ENCODE measurements at regions not wholly inside any gene's neighbourhood (a gene's known extent, or its start where the extent isn't known, plus 50 kb on each side); places are given as distances from the start of the nearest gene placed in this dataset.

GRCh38 chr14:56896922-56897321, 86.6 kb upstream of the OTX2 start:
- no peak for TF ChIP-seq CTCF (IDR thresholded peaks at IDR 0.05; ENCODE audit: insufficient read depth, low read depth, low read length)
- Histone ChIP-seq H3K27me3 (ENCODE audit: control insufficient read depth, insufficient read depth, low read length) (no peaks in the 10 kb centered on the region), H3K36me3 (ENCODE audit: control insufficient read depth, insufficient read depth, low read length) (no peaks in the 10 kb centered on the region), H3K4me3 (ENCODE audit: low read depth, low read length) (no peak overlapping the region)
- DNase-seq (ENCODE audit: low read depth): no peak
- CTCF ChIA-PET: interaction anchor here (0.6 kb wide), 1 partner anchor 145 kb away, joined by 3 read pairs; no protein-coding TSS in a partner anchor
- POLR2A ChIA-PET: interaction anchor here (0.6 kb wide), 1 partner anchor 13 kb away, joined by 7 read pairs; no protein-coding TSS in a partner anchor

DNA sequence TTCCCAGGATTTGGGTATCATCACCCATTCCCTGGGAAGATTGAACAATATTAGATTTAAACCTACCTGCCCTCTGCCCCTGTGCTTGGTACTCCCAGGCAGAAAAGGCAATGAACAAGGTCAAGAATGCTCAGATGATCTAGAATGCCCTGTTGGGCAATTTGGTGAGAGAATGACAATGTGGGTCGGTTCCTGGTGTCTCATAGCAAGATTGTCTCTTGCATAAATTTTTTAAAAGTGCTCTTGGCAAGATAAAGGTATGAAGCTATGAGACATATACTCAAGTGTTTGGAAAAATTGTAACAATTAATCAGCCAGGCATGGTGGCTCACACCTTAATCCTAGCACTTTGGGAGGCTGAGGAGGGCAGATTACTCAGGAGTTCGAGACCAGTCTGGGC, 86.0 kb upstream of the OTX2 start:
- POLR2A ChIA-PET: interaction anchor here (0.6 kb wide), 1 partner anchor 12 kb away, joined by 7 read pairs; no protein-coding TSS in a partner anchor
- H3K4me3 ChIP-seq (ENCODE audit: low read depth, low read length): no peak overlapping the region
- CTCF ChIA-PET: interaction anchor here (0.6 to 0.7 kb wide), 2 partner anchors 25 to 145 kb away, joined by 3 read pairs; no protein-coding TSS in a partner anchor
- TF ChIP-seq CTCF (IDR thresholded peaks at IDR 0.05; ENCODE audit: insufficient read depth, low read depth, low read length): no peak
- no peaks in the 10 kb centered on the region for H3K27me3 ChIP-seq (ENCODE audit: control insufficient read depth, insufficient read depth, low read length)
- no peaks in the 10 kb centered on the region for H3K36me3 ChIP-seq (ENCODE audit: control insufficient read depth, insufficient read depth, low read length)
- DNase-seq (ENCODE audit: low read depth): no peak

- ChIA-PET CTCF (no interaction called here), POLR2A (no interaction called here)
- TF ChIP-seq CTCF (IDR thresholded peaks at IDR 0.05; ENCODE audit: insufficient read depth, low read depth, low read length): no peak
- no peak overlapping the region for H3K4me3 ChIP-seq (ENCODE audit: low read depth, low read length)
- H3K27me3 ChIP-seq (ENCODE audit: control insufficient read depth, insufficient read depth, low read length): no peaks in the 10 kb centered on the region
- H3K36me3 ChIP-seq (ENCODE audit: control insufficient read depth, insufficient read depth, low read length): no peaks in the 10 kb centered on the region
- no peak for DNase-seq (ENCODE audit: low read depth)
Observed at GRCh38 chr14:56895154-56895553, 84.9 kb upstream of the OTX2 start.

DNA sequence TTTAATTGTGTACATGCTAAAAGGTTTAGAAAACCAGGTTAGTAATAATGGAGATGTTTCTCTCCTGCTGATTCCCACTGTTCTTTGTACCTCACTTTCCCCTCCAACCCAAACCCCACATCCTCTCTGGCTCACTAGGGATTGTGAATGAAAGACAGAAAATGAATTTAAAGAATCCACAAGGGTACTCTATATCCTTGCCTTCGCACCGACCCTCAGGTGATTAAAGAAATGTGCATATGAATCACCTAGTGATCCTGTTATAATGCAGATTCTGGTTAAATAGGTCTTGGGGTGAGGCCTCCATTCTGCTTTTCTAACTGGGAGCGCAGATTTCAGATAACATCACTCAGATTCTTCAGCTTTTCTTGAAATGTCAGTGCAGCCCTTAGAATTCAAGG, 84.3 kb upstream of the OTX2 start:
- CTCF ChIA-PET: no interaction called here

GRCh38 chr14:56892959-56893358, 82.7 kb upstream of the OTX2 start:
- no peak for DNase-seq (ENCODE audit: low read depth)
- H3K4me3 ChIP-seq (ENCODE audit: low read depth, low read length): no peak overlapping the region
- CTCF ChIA-PET: no interaction called here
- H3K27me3 ChIP-seq (ENCODE audit: control insufficient read depth, insufficient read depth, low read length): no peaks in the 10 kb centered on the region
- POLR2A ChIA-PET: no interaction called here
- TF ChIP-seq CTCF (IDR thresholded peaks at IDR 0.05; ENCODE audit: insufficient read depth, low read depth, low read length): no peak
- no peaks in the 10 kb centered on the region for H3K36me3 ChIP-seq (ENCODE audit: control insufficient read depth, insufficient read depth, low read length)

More for the DNA sequence above, 84.3 kb upstream of the OTX2 start:
- Histone ChIP-seq H3K36me3 (ENCODE audit: control insufficient read depth, insufficient read depth, low read length) (no peaks in the 10 kb centered on the region), H3K27me3 (ENCODE audit: control insufficient read depth, insufficient read depth, low read length) (no peaks in the 10 kb centered on the region), H3K4me3 (ENCODE audit: low read depth, low read length) (no peak overlapping the region)
- POLR2A ChIA-PET: no interaction called here
- no peak for DNase-seq (ENCODE audit: low read depth)
- TF ChIP-seq CTCF (IDR thresholded peaks at IDR 0.05; ENCODE audit: insufficient read depth, low read depth, low read length): no peak

All from BJ (cell line).